LNCaP clone FGC (cell line): ENCODE measurements at regions not wholly inside any gene's neighbourhood (a gene's known extent, or its start where the extent isn't known, plus 50 kb on each side); places are given as distances from the start of the nearest gene placed in this dataset.

Experiments used
- DNase-seq: peaks from one replicate; pipeline ENCODE4 v3.0.0-alpha.2; 2011; ENCODE audit warnings: low read depth
- H3K4me3 ChIP-seq: 2 replicates; pipeline ENCODE4 v1.5.1; 2011; ENCODE audit warnings: mild to moderate bottlenecking, low read depth, low read length, control low read depth
- TF ChIP-seq, protein P1 (sequence below): IDR thresholded peaks from 2 replicates; pipeline ENCODE4 v1.5.1; 2012; ENCODE audit warnings: mild to moderate bottlenecking; ENCODE audit not compliant: control insufficient read depth, insufficient read depth; ENCODE audit errors: extremely low read depth

GRCh38 chr20:57788936-57789613, 79.3 kb upstream of the PMEPA1 start:
- no peak overlapping the region for H3K4me3 ChIP-seq
- TF ChIP-seq, protein P1, sequence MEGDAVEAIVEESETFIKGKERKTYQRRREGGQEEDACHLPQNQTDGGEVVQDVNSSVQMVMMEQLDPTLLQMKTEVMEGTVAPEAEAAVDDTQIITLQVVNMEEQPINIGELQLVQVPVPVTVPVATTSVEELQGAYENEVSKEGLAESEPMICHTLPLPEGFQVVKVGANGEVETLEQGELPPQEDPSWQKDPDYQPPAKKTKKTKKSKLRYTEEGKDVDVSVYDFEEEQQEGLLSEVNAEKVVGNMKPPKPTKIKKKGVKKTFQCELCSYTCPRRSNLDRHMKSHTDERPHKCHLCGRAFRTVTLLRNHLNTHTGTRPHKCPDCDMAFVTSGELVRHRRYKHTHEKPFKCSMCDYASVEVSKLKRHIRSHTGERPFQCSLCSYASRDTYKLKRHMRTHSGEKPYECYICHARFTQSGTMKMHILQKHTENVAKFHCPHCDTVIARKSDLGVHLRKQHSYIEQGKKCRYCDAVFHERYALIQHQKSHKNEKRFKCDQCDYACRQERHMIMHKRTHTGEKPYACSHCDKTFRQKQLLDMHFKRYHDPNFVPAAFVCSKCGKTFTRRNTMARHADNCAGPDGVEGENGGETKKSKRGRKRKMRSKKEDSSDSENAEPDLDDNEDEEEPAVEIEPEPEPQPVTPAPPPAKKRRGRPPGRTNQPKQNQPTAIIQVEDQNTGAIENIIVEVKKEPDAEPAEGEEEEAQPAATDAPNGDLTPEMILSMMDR: no peak
- DNase-seq: no peak

- TF ChIP-seq, protein P1: no peak
- H3K4me3 ChIP-seq: no peak overlapping the region
- no peak for DNase-seq
These were observed 78.4 kb upstream of the PMEPA1 start for GRCh38 chr20:57787990-57788781.

DNA sequence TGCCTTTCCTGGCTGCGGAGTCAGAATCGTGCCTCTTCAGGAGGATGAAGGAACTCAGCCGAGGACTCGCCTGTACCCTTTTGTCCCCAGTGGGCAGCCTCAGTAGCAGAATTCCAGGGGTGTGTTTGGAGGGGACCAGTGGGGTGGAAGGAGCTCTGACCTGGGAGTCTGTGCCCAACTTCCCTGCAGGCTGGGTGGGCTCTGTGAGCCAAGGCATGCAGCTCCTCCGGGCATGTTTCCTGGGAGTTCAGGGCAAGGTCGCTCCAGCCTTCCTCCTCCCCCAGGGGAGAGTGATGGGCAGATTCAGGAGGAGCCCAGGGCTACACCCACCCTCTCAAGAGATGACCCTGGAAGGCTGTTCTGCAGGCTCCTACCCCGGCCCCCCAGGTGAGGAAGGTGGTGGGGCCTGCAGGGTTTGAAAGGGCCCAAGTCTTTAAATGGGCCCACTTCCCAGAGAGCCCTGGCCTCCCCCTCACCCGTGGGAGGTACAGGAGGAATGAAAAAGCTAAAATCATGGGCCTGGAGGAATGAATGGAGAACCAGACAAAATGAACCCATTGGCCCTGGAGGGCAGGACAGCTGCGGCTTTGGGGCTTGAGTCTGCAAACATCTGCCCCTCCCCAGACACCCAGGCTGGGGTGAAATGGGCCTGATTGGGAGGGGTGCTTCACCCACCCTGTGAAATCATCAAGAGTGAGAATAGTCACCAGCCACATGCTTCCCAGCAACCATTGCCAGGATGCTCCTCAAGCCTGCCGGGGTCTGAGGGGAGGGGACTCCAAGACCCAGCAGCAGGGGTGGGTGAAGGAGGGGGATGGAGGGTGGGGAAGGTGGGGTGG, 77.6 kb upstream of the PMEPA1 start:
- TF ChIP-seq, protein P1: no peak
- no peak for DNase-seq
- H3K4me3 ChIP-seq: no peak overlapping the region

- no peak overlapping the region for H3K4me3 ChIP-seq
- no peak for DNase-seq
- TF ChIP-seq, protein P1: no peak
These were observed 76.6 kb upstream of the PMEPA1 start for GRCh38 chr20:57786304-57786932.

- TF ChIP-seq, protein P1: no peak
- DNase-seq: peak; percentile 19
- H3K4me3 ChIP-seq: no peak overlapping the region
These were observed 75.9 kb upstream of the PMEPA1 start for GRCh38 chr20:57785720-57786119.

DNA sequence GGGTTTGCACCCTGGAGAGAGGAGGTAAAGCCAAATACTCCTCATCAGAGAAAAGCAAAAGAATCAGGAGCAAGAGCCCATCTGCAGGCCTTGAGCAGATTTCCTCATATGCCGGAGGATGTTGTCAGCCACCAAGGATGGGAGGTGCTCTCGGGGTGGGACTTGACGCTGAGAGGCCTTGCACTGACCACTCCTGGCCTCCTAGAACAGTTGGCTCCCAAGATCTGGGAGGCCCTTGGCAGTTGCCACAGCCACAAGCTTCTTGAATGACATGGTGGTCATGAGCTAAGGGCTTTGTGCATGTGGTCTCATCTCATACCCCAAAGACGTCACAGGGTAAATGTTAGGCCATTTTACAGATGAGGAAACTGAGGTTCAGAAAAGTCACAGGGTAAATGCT, 75.2 kb upstream of the PMEPA1 start:
- no peak overlapping the region for H3K4me3 ChIP-seq
- TF ChIP-seq, protein P1: no peak
- no peak for DNase-seq
